ENCODE measurements at regions not wholly inside any gene's neighbourhood (a gene's known extent, or its start where the extent isn't known, plus 50 kb on each side); places are given as distances from the start of the nearest gene placed in this dataset.

- Histone ChIP-seq H3K27ac (ENCODE audit: low read depth, low read length) (no peak overlapping the region), H3K36me3 (ENCODE audit: control insufficient read depth in 1 of 2, insufficient read depth in 2 of 2, low read length in 2 of 2) (no peaks in the 10 kb centered on the region), H3K9me3 (ENCODE audit: control insufficient read depth in 1 of 2, insufficient read depth in 1 of 2, low read depth in 1 of 2, low read length in 2 of 2) (peaks cover 0 to under 1% of the 10 kb centered on the region in 2 experiments; a peak in 1 of 4 replicates), H3K79me2 (ENCODE audit: insufficient read depth, low read length) (no peaks in the 10 kb centered on the region), H2AFZ (ENCODE audit: low read depth, low read length, poor library complexity, severe bottlenecking) (no peak overlapping the region), H3K27me3 (ENCODE audit: insufficient read depth, low read length) (no peaks in the 10 kb centered on the region), H3K9me2 (ENCODE audit: insufficient read depth) (no peaks in the 10 kb centered on the region), H3K4me1 (ENCODE audit: control insufficient read depth in 1 of 2, insufficient read depth in 2 of 2, low read length in 2 of 2) (peaks cover 0 to 19% of the 10 kb centered on the region in 2 experiments; a peak in 2 of 4 replicates), H3K4me3 (replicated peaks in 1 of 2; ENCODE audit: low read depth in 1 of 2, low read length in 2 of 2) (no peak overlapping the region), H3K9ac (ENCODE audit: low read length) (no peak overlapping the region), H3K4me2 (ENCODE audit: low read length) (0 out of 2 replicates have a peak overlapping the region, but pooled peaks have one; percentile 74), H4K20me1 (ENCODE audit: insufficient read depth) (no peaks in the 10 kb centered on the region)
- ChIA-PET CTCF (interaction anchor here (1.0 kb wide), 1 partner anchor 36 kb away, joined by 6 read pairs; no protein-coding TSS in a partner anchor), POLR2A (interaction anchor here (1.2 kb wide), 1 partner anchor 36 kb away, joined by 5 read pairs; no protein-coding TSS in a partner anchor), RAD21 (ENCODE audit: low non-redundant PET in 1 of 2, low total read pairs in 2 of 2, uncharacterized antibody in 2 of 2, unreplicated experiment in 2 of 2) (no interaction called here)
- DNase-seq (ENCODE audit: low read depth, low spot score) (no peak), ATAC-seq (no peak)
- intact Hi-C loops (cut with micrococcal nuclease), result no loop called here
- no TSS peak for BruUV-seq (replicated peaks)
- TF ChIP-seq POLR2A (IDR thresholded peaks at IDR 0.05; ENCODE audit: borderline replicate concordance, extremely low read depth, insufficient read depth, insufficient read length) (no peak), CEBPB (IDR thresholded peaks at IDR 0.05; ENCODE audit: low read depth) (peak; percentile 22; the same call in 1 of the 2 replicates), ATF3 (IDR thresholded peaks at IDR 0.05) (no peak)
Measured at GRCh38 chr21:45592208-45592619, 50.0 kb upstream of the SLC19A1 start.

DNA sequence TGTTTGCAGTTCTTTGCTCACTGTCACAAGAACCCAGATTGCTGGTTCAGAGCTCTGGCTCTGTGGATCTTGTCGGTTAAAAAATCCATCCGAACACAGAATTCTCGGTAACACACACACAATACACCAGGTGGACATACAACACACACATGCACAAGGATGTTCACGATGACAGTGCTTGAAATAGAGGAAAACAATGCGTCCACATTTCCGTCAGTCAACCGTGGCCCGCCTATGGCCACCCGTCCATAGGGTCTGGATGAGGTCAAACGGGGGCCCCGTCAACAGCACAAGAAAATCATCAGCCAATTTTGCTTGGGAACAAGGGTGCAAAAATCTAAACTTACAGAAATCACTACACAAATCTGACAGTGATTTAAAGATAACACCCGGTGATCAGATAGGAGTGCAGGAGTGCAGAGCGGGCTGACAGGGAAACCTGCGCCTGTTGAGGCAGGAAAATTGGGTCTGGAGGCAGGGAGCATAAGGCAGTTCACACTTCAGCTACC, 50.4 kb upstream of the SLC19A1 start:
- ChIA-PET POLR2A (interaction anchor here (1.2 kb wide), 1 partner anchor 37 kb away, joined by 5 read pairs; no protein-coding TSS in a partner anchor), CTCF (interaction anchor here (1.0 kb wide), 1 partner anchor 36 kb away, joined by 6 read pairs; no protein-coding TSS in a partner anchor)
- no TSS peak for BruUV-seq (replicated peaks)

More for the DNA sequence above, 50.4 kb upstream of the SLC19A1 start:
- H3K27ac ChIP-seq (ENCODE audit: low read depth, low read length), result no peak overlapping the region
- H3K4me2 ChIP-seq (ENCODE audit: low read length), result no peak overlapping the region
- no peaks in the 10 kb centered on the region for H4K20me1 ChIP-seq (ENCODE audit: insufficient read depth)
- intact Hi-C loops (cut with micrococcal nuclease), result no loop called here
- no peaks in the 10 kb centered on the region for H3K79me2 ChIP-seq (ENCODE audit: insufficient read depth, low read length)
- H3K4me3 ChIP-seq (replicated peaks in 1 of 2; ENCODE audit: low read depth in 1 of 2, low read length in 2 of 2), result no peak overlapping the region
- H3K9ac ChIP-seq (ENCODE audit: low read length), result no peak overlapping the region
- ATAC-seq (no peak), DNase-seq (ENCODE audit: low read depth, low spot score) (no peak)
- no peaks in the 10 kb centered on the region for H3K9me2 ChIP-seq (ENCODE audit: insufficient read depth)
- RAD21 ChIA-PET (ENCODE audit: low non-redundant PET in 1 of 2, low total read pairs in 2 of 2, uncharacterized antibody in 2 of 2, unreplicated experiment in 2 of 2), result no interaction called here
- TF ChIP-seq POLR2AphosphoS5 (IDR thresholded peaks at IDR 0.05; ENCODE audit: low read depth, low read length) (no peak), POLR2A (IDR thresholded peaks at IDR 0.05; ENCODE audit: borderline replicate concordance, extremely low read depth, insufficient read depth, insufficient read length) (peak; percentile 2), EZH2phosphoT487 (IDR thresholded peaks at IDR 0.05; ENCODE audit: borderline replicate concordance) (no peak), EGR1 (IDR thresholded peaks at IDR 0.05; ENCODE audit: low read depth) (no peak)
- TF ChIP-seq, protein P1, sequence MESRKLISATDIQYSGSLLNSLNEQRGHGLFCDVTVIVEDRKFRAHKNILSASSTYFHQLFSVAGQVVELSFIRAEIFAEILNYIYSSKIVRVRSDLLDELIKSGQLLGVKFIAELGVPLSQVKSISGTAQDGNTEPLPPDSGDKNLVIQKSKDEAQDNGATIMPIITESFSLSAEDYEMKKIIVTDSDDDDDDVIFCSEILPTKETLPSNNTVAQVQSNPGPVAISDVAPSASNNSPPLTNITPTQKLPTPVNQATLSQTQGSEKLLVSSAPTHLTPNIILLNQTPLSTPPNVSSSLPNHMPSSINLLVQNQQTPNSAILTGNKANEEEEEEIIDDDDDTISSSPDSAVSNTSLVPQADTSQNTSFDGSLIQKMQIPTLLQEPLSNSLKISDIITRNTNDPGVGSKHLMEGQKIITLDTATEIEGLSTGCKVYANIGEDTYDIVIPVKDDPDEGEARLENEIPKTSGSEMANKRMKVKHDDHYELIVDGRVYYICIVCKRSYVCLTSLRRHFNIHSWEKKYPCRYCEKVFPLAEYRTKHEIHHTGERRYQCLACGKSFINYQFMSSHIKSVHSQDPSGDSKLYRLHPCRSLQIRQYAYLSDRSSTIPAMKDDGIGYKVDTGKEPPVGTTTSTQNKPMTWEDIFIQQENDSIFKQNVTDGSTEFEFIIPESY (IDR thresholded peaks at IDR 0.05; ENCODE audit: extremely low read depth, insufficient replicate concordance, low read length), result no peak
- no peaks in the 10 kb centered on the region; a peak in 1 of 4 replicates for H3K9me3 ChIP-seq (ENCODE audit: control insufficient read depth in 1 of 2, insufficient read depth in 1 of 2, low read depth in 1 of 2, low read length in 2 of 2)
- H3K27me3 ChIP-seq (ENCODE audit: insufficient read depth, low read length), result no peaks in the 10 kb centered on the region
- H2AFZ ChIP-seq (ENCODE audit: low read depth, low read length, poor library complexity, severe bottlenecking), result no peak overlapping the region
- H3K4me1 ChIP-seq (ENCODE audit: control insufficient read depth in 1 of 2, insufficient read depth in 2 of 2, low read length in 2 of 2), result peaks cover 0 to 19% of the 10 kb centered on the region in 2 experiments; a peak in 2 of 4 replicates
- no peaks in the 10 kb centered on the region for H3K36me3 ChIP-seq (ENCODE audit: control insufficient read depth in 1 of 2, insufficient read depth in 2 of 2, low read length in 2 of 2)

All from HCT116 (cell line).